Right lobe of liver (tissue), 6 donors: ENCODE measurements at regions not wholly inside any gene's neighbourhood (a gene's known extent, or its start where the extent isn't known, plus 50 kb on each side); places are given as distances from the start of the nearest gene placed in this dataset.

ENCODE experiments used
- ATAC-seq, 4 donors: fragments of 200-7000 bp; cut with Tn5 transposase; one replicate each; pipeline ENCODE4 v1.9.1; 2020; ENCODE audit warnings: mild to moderate bottlenecking in 4 of 4, moderate library complexity in 4 of 4
- DNase-seq, 3 donors: peaks; one replicate each; pipeline ENCODE4 v3.0.0-alpha.2; 2020
- H3K27ac ChIP-seq, 3 donors: fragments of 200-600 bp; one replicate each; pipeline ENCODE4 v1.8.0; 2022
- H3K27me3 ChIP-seq, 2 donors: fragments of 200-600 bp; one replicate each; pipeline ENCODE4 v1.8.0; 2022
- H3K36me3 ChIP-seq, 4 donors: fragments of 200-600 bp; sonication (generic) in 1 of 4; one replicate each; pipeline versions ENCODE4 v1.5.1 to v1.8.0; 2017 to 2022; ENCODE audit warnings: control low read depth in 1 of 4
- H3K4me1 ChIP-seq, 4 donors: fragments of 200-600 bp; sonication (generic) in 1 of 4; one replicate each; pipeline versions ENCODE4 v1.5.1 to v1.8.0; 2017 to 2022; ENCODE audit warnings: control low read depth in 1 of 4
- H3K4me3 ChIP-seq, 3 donors: fragments of 200-600 bp; one replicate each; pipeline ENCODE4 v1.8.0; 2022
- H3K9me3 ChIP-seq, 4 donors: fragments of 200-600 bp; sonication (generic) in 1 of 4; one replicate each; pipeline versions ENCODE4 v1.5.1 to v1.8.0; 2017 to 2022; ENCODE audit warnings: control low read depth in 1 of 4
- CTCF ChIP-seq, 4 donors: fragments of 200-600 bp in 3 of 4; fragments of 450-650 bp in 1 of 4; IDR thresholded peaks; one replicate each; pipeline versions ENCODE4 v1.5.1 to v1.8.0; 2016 to 2022; ENCODE audit warnings: antibody characterized with exemption in 4 of 4, mild to moderate bottlenecking in 2 of 4
- POLR2A ChIP-seq: fragments of 450-650 bp; IDR thresholded peaks from one replicate; pipeline ENCODE4 v1.6.1; 2017; ENCODE audit warnings: antibody characterized with exemption, mild to moderate bottlenecking
- WGBS: methylation state at CpG from one replicate; pipeline ENCODE4 v1.1.6; 2018; ENCODE audit warnings: low coverage, low lambda C conversion rate; ENCODE audit not compliant: insufficient coverage; ENCODE audit errors: missing lambda C conversion rate; 5-methylcytosine and 5-hydroxymethylcytosine counted together
- intact Hi-C, 2 donors: fragments of 100-400 bp; cut with DNase I; formaldehyde crosslinking; loops; one replicate each; pipeline versions ENCODE4 v1.11.2 to v1.14.1; 2022
- donor health status: DM: no; HTN: yes; CAD: no.
- donor health status: DM: no; HTN: no; CAD: no.
- donor health status: DM: no; HTN: no; CAD: no.
- donor health status: DM: no; HTN: yes; CAD: no.
- donor health status: DM: no; HTN: yes; CAD: no.

GRCh38 chr10:111142092-111142768 is 65.4 kb downstream of the ADRA2A start:
- no peaks in the 10 kb centered on the region for H3K27me3 ChIP-seq
- H3K36me3 ChIP-seq = no peaks in the 10 kb centered on the region
- intact Hi-C loops = no loop called here
- H3K27ac ChIP-seq = no peak overlapping the region
- DNase-seq (no peak), ATAC-seq (no peak)
- H3K4me3 ChIP-seq = no peak overlapping the region
- H3K4me1 ChIP-seq = no peaks in the 10 kb centered on the region
- 49% methylated on average over 7 of the region's 9 CpGs for WGBS
- TF ChIP-seq CTCF (IDR thresholded peaks at IDR 0.05) (no peak), POLR2A (no peak)
- no peaks in the 10 kb centered on the region for H3K9me3 ChIP-seq

GRCh38 chr10:111146025-111146640 is 69.3 kb downstream of the ADRA2A start:
- TF ChIP-seq POLR2A = no peak
- TF ChIP-seq CTCF (IDR thresholded peaks at IDR 0.05) = no peak
- Histone ChIP-seq H3K36me3 (no peaks in the 10 kb centered on the region), H3K4me3 (no peak overlapping the region), H3K27ac (no peak overlapping the region), H3K9me3 (no peaks in the 10 kb centered on the region), H3K27me3 (no peaks in the 10 kb centered on the region), H3K4me1 (no peaks in the 10 kb centered on the region)
- ATAC-seq (no peak), DNase-seq (no peak)
- intact Hi-C loops = no loop called here
- WGBS = 34% methylated on average over 2 of the region's 2 CpGs

GRCh38 chr10:111148025-111148424 is 71.2 kb downstream of the ADRA2A start:
- Histone ChIP-seq H3K4me3 (no peak overlapping the region), H3K27ac (no peak overlapping the region), H3K36me3 (no peaks in the 10 kb centered on the region), H3K27me3 (no peaks in the 10 kb centered on the region), H3K9me3 (no peaks in the 10 kb centered on the region), H3K4me1 (no peaks in the 10 kb centered on the region)
- ATAC-seq (no peak), DNase-seq (no peak)
- intact Hi-C loops = no loop called here
- TF ChIP-seq POLR2A = no peak
- TF ChIP-seq CTCF (IDR thresholded peaks at IDR 0.05) = no peak
- WGBS = 31% methylated on average over 6 of the region's 6 CpGs

GRCh38 chr10:111148440-111148839 is 71.6 kb downstream of the ADRA2A start:
- Histone ChIP-seq H3K4me3 (no peak overlapping the region), H3K9me3 (no peaks in the 10 kb centered on the region), H3K36me3 (no peaks in the 10 kb centered on the region), H3K27me3 (no peaks in the 10 kb centered on the region), H3K4me1 (no peaks in the 10 kb centered on the region), H3K27ac (no peak overlapping the region)
- ATAC-seq (no peak), DNase-seq (no peak)
- TF ChIP-seq CTCF (IDR thresholded peaks at IDR 0.05) (no peak), POLR2A (no peak)
- 81% methylated on average over 7 of the region's 7 CpGs for WGBS
- intact Hi-C loops = no loop called here
